Germinal center (tissue), 1 donor: ENCODE measurements at regions not wholly inside any gene's neighbourhood (a gene's known extent, or its start where the extent isn't known, plus 50 kb on each side); places are given as distances from the start of the nearest gene placed in this dataset.
"Not testable (repeated sequence)": the region's sequence is repeated elsewhere in the genome, so short reads cannot be mapped to it uniquely, and the experiment has no call there.

Experiments used
- DNase-seq: peaks from one replicate; pipeline ENCODE4 v3.0.0; 2012; ENCODE audit warnings: mixed read lengths, low spot score

- DNase-seq = no peak
These were observed 101.5 kb downstream of the TENT5C start for GRCh38 chr1:117707371-117707770.

- DNase-seq = no peak
These were observed 102.7 kb downstream of the TENT5C start for GRCh38 chr1:117708323-117709248.

GRCh38 chr1:117709249-117709691 is 103.4 kb downstream of the TENT5C start:
- no peak for DNase-seq

GRCh38 chr1:117710710-117711109 is 104.9 kb downstream of the TENT5C start:
- no peak for DNase-seq

- no peak for DNase-seq
These were observed 106.8 kb downstream of the TENT5C start for GRCh38 chr1:117712621-117713020.

GRCh38 chr1:117714546-117714945 is 108.7 kb downstream of the TENT5C start:
- no peak for DNase-seq

- not testable (repeated sequence) for DNase-seq
These were observed 110.2 kb downstream of the TENT5C start for GRCh38 chr1:117716030-117716429.

- DNase-seq = not testable (repeated sequence)
These were observed 112.1 kb downstream of the TENT5C start for GRCh38 chr1:117717980-117718379.

GRCh38 chr1:117718596-117718995 is 112.7 kb downstream of the TENT5C start:
- DNase-seq = not testable (repeated sequence)

- DNase-seq = no peak
These were observed 113.2 kb downstream of the TENT5C start for GRCh38 chr1:117719004-117719403.

GRCh38 chr1:117732065-117732797 is 126.4 kb downstream of the TENT5C start:
- no peak for DNase-seq

GRCh38 chr1:117732956-117733355 is 127.1 kb downstream of the TENT5C start:
- DNase-seq = no peak

GRCh38 chr1:117734403-117734802 is 128.6 kb downstream of the TENT5C start:
- no peak for DNase-seq

- DNase-seq = peak; percentile 20
These were observed 129.5 kb downstream of the TENT5C start for GRCh38 chr1:117735045-117735992.

GRCh38 chr1:117739504-117739903 is 133.7 kb downstream of the TENT5C start:
- DNase-seq = no peak

- DNase-seq = no peak
These were observed 134.6 kb downstream of the TENT5C start for GRCh38 chr1:117740496-117740895.

- DNase-seq = not testable (repeated sequence)
These were observed 140.7 kb downstream of the TENT5C start for GRCh38 chr1:117746565-117746964.

- no peak for DNase-seq
These were observed 141.8 kb downstream of the TENT5C start for GRCh38 chr1:117747605-117748004.

GRCh38 chr1:117751321-117751720 is 145.5 kb downstream of the TENT5C start:
- no peak for DNase-seq

GRCh38 chr1:117752661-117753060 is 146.8 kb downstream of the TENT5C start:
- DNase-seq = no peak

- no peak for DNase-seq
These were observed 147.4 kb downstream of the TENT5C start for GRCh38 chr1:117753232-117753631.

- no peak for DNase-seq
These were observed 147.8 kb downstream of the TENT5C start for GRCh38 chr1:117753652-117754051.
